Osteoblast (primary cell): ENCODE measurements at regions not wholly inside any gene's neighbourhood (a gene's known extent, or its start where the extent isn't known, plus 50 kb on each side); places are given as distances from the start of the nearest gene placed in this dataset.

Experiments
- DNase-seq: peaks from one replicate; pipeline ENCODE4 v3.0.0; 2011; ENCODE audit warnings: low spot score, mixed read lengths; ENCODE audit not compliant: insufficient read length; ENCODE audit errors: missing footprints
- H2AFZ ChIP-seq: 2 replicates; pipeline ENCODE4 v1.6.0; 2011; ENCODE audit warnings: mild to moderate bottlenecking, low read length
- H3K27ac ChIP-seq: 2 replicates; pipeline ENCODE4 v1.5.1; 2011; ENCODE audit warnings: mild to moderate bottlenecking, low read depth, low read length, moderate library complexity
- H3K27me3 ChIP-seq: 2 replicates; pipeline ENCODE4 v1.6.0; 2012; ENCODE audit warnings: mild to moderate bottlenecking, control low read depth, inconsistent platforms, low read length, moderate library complexity; ENCODE audit not compliant: insufficient read depth
- H3K36me3 ChIP-seq: 2 replicates; pipeline ENCODE4 v1.5.1; 2011; ENCODE audit warnings: mild to moderate bottlenecking, low read length, control low read depth, moderate library complexity; ENCODE audit not compliant: insufficient read depth
- H3K4me1 ChIP-seq: 2 replicates; pipeline ENCODE4 v1.5.1; 2011; ENCODE audit warnings: mild to moderate bottlenecking, low read length, control low read depth, moderate library complexity; ENCODE audit not compliant: insufficient read depth
- H3K4me2 ChIP-seq: 2 replicates; pipeline ENCODE4 v1.6.0; 2011; ENCODE audit warnings: mild to moderate bottlenecking, low read length; ENCODE audit not compliant: insufficient read depth
- H3K4me3 ChIP-seq: fragments of 200-600 bp; sonication (generic); 3 replicates; pipeline ENCODE4 v1.5.1; 2012; ENCODE audit warnings: mild to moderate bottlenecking, low read length, inconsistent platforms; ENCODE audit not compliant: insufficient read depth
- H3K79me2 ChIP-seq: 2 replicates; pipeline ENCODE4 v1.6.0; 2012; ENCODE audit warnings: mild to moderate bottlenecking, low read length, control low read depth, inconsistent platforms; ENCODE audit not compliant: insufficient read depth
- H3K9me3 ChIP-seq: 2 replicates; pipeline ENCODE4 v1.5.1; 2011; ENCODE audit warnings: low read depth, low read length, control low read depth
- H4K20me1 ChIP-seq: 2 replicates; pipeline ENCODE4 v1.6.0; 2012; ENCODE audit warnings: mild to moderate bottlenecking, low read length, control low read depth; ENCODE audit not compliant: insufficient read depth
- CTCF ChIP-seq: IDR thresholded peaks from 2 replicates; pipeline ENCODE4 v1.5.1; 2011; ENCODE audit warnings: mild to moderate bottlenecking, low read depth, low read length, moderate library complexity; ENCODE audit errors: extremely low read depth

GRCh38 chr15:26081758-26082220 lies 218.7 kb upstream of the ATP10A start:
- DNase-seq = peak; percentile 79
- no peak for TF ChIP-seq CTCF
- H3K36me3 ChIP-seq = no peaks in the 10 kb centered on the region
- no peak overlapping the region for H2AFZ ChIP-seq
- H3K9me3 ChIP-seq = no peaks in the 10 kb centered on the region
- no peak overlapping the region for H3K27ac ChIP-seq
- H3K4me2 ChIP-seq = peak overlapping the region; percentile 25
- no peaks in the 10 kb centered on the region for H4K20me1 ChIP-seq
- H3K4me3 ChIP-seq = no peak overlapping the region
- H3K4me1 ChIP-seq = peaks cover 9% of the 10 kb centered on the region
- H3K27me3 ChIP-seq = no peaks in the 10 kb centered on the region
- no peaks in the 10 kb centered on the region for H3K79me2 ChIP-seq

GRCh38 chr15:26075770-26076169 lies 212.6 kb upstream of the ATP10A start:
- DNase-seq = no peak
- H3K27ac ChIP-seq = no peak overlapping the region
- H3K36me3 ChIP-seq = no peaks in the 10 kb centered on the region
- H3K9me3 ChIP-seq = no peaks in the 10 kb centered on the region
- no peak overlapping the region for H2AFZ ChIP-seq
- H3K4me1 ChIP-seq = no peaks in the 10 kb centered on the region
- H4K20me1 ChIP-seq = no peaks in the 10 kb centered on the region
- TF ChIP-seq CTCF = no peak
- no peaks in the 10 kb centered on the region for H3K27me3 ChIP-seq
- no peak overlapping the region for H3K4me3 ChIP-seq
- H3K4me2 ChIP-seq = no peak overlapping the region
- H3K79me2 ChIP-seq = no peaks in the 10 kb centered on the region

GRCh38 chr15:26073430-26074333 lies 210.6 kb upstream of the ATP10A start:
- no peaks in the 10 kb centered on the region for H3K9me3 ChIP-seq
- DNase-seq = no peak
- TF ChIP-seq CTCF = no peak
- H3K4me3 ChIP-seq = no peak overlapping the region
- H3K36me3 ChIP-seq = no peaks in the 10 kb centered on the region
- no peak overlapping the region for H3K27ac ChIP-seq
- no peaks in the 10 kb centered on the region for H3K27me3 ChIP-seq
- H4K20me1 ChIP-seq = no peaks in the 10 kb centered on the region
- no peaks in the 10 kb centered on the region for H3K4me1 ChIP-seq
- no peak overlapping the region for H2AFZ ChIP-seq
- no peak overlapping the region for H3K4me2 ChIP-seq
- H3K79me2 ChIP-seq = no peaks in the 10 kb centered on the region

GRCh38 chr15:26070095-26070532 lies 207.0 kb upstream of the ATP10A start:
- Histone ChIP-seq H3K4me3 (no peak overlapping the region), H3K27me3 (no peaks in the 10 kb centered on the region), H3K27ac (no peak overlapping the region), H3K36me3 (no peaks in the 10 kb centered on the region), H3K4me1 (no peaks in the 10 kb centered on the region), H4K20me1 (no peaks in the 10 kb centered on the region), H3K79me2 (no peaks in the 10 kb centered on the region), H3K9me3 (no peaks in the 10 kb centered on the region), H3K4me2 (no peak overlapping the region), H2AFZ (no peak overlapping the region)
- TF ChIP-seq CTCF = no peak
- no peak for DNase-seq
